Posterior cingulate gyrus (tissue), 11 donors: ENCODE measurements at regions not wholly inside any gene's neighbourhood (a gene's known extent, or its start where the extent isn't known, plus 50 kb on each side); places are given as distances from the start of the nearest gene placed in this dataset.

Experiments used
- DNase-seq, 10 donors: peaks; one replicate each; pipeline versions ENCODE4 v3.0.0 to v3.0.0-alpha.2; 2020 to 2021; ENCODE audit warnings: mixed read lengths in 3 of 10
- intact Hi-C: fragments of 100-400 bp; cut with DNase I; formaldehyde crosslinking; loops from one replicate; pipeline ENCODE4 v1.15.1; 2023

GRCh38 chr13:99027661-99028425 is 50.0 kb upstream of the DOCK9 start:
- DNase-seq, result no peak
- intact Hi-C loops, result no loop called here

- no peak for DNase-seq
- intact Hi-C loops, result no loop called here
These were observed 51.0 kb upstream of the DOCK9 start for GRCh38 chr13:99028890-99029289.

- DNase-seq, result no peak
- intact Hi-C loops, result no loop called here
These were observed 51.7 kb upstream of the DOCK9 start for GRCh38 chr13:99029576-99029975.

GRCh38 chr13:99030326-99030725 is 52.5 kb upstream of the DOCK9 start:
- no peak for DNase-seq
- intact Hi-C loops, result loop anchor here (5.0 kb wide), 2 partner anchors 53 to 188 kb away; partner anchors contain the start of gene DOCK9

GRCh38 chr13:99031832-99032231 is 54.0 kb upstream of the DOCK9 start:
- no peak for DNase-seq
- intact Hi-C loops, result loop anchor here (2.0 to 5.0 kb wide), 3 partner anchors 55 to 190 kb away; partner anchors contain the start of gene DOCK9

- no peak for DNase-seq
- intact Hi-C loops, result loop anchor here (2.0 to 5.0 kb wide), 3 partner anchors 57 to 192 kb away; partner anchors contain the start of gene DOCK9
These were observed 56.0 kb upstream of the DOCK9 start for GRCh38 chr13:99033814-99034213.

- no peak for DNase-seq
- intact Hi-C loops, result loop anchor here (5.0 kb wide), 2 partner anchors 57 to 192 kb away; partner anchors contain the start of gene DOCK9
These were observed 56.6 kb upstream of the DOCK9 start for GRCh38 chr13:99034333-99035085.

- intact Hi-C loops, result no loop called here
- DNase-seq, result no peak
These were observed 57.9 kb upstream of the DOCK9 start for GRCh38 chr13:99035715-99036114.

GRCh38 chr13:99037756-99038155 is 59.9 kb upstream of the DOCK9 start:
- intact Hi-C loops, result no loop called here

GRCh38 chr13:99039718-99040280 is 61.9 kb upstream of the DOCK9 start:
- intact Hi-C loops, result no loop called here

More at GRCh38 chr13:99037756-99038155, 59.9 kb upstream of the DOCK9 start:
- DNase-seq, result no peak

GRCh38 chr13:99040536-99041131 is 62.8 kb upstream of the DOCK9 start:
- intact Hi-C loops, result no loop called here
- DNase-seq, result no peak

More at GRCh38 chr13:99039718-99040280, 61.9 kb upstream of the DOCK9 start:
- no peak for DNase-seq

- DNase-seq, result no peak
- intact Hi-C loops, result no loop called here
These were observed 63.5 kb upstream of the DOCK9 start for GRCh38 chr13:99041337-99041736.

- intact Hi-C loops, result no loop called here
- no peak for DNase-seq
These were observed 63.9 kb upstream of the DOCK9 start for GRCh38 chr13:99041788-99042187.

GRCh38 chr13:99042521-99043250 is 64.8 kb upstream of the DOCK9 start:
- intact Hi-C loops, result no loop called here
- DNase-seq, result no peak

GRCh38 chr13:99043831-99044231 is 66.0 kb upstream of the DOCK9 start:
- no peak for DNase-seq
- intact Hi-C loops, result no loop called here

GRCh38 chr13:99044764-99045163 is 66.9 kb upstream of the DOCK9 start:
- no peak for DNase-seq
- intact Hi-C loops, result no loop called here

- intact Hi-C loops, result no loop called here
- no peak for DNase-seq
These were observed 67.5 kb upstream of the DOCK9 start for GRCh38 chr13:99045396-99045795.

GRCh38 chr13:99046851-99047250 is 69.0 kb upstream of the DOCK9 start:
- intact Hi-C loops, result no loop called here
- no peak for DNase-seq

- no peak for DNase-seq
- intact Hi-C loops, result no loop called here
These were observed 73.2 kb upstream of the DOCK9 start for GRCh38 chr13:99050983-99051488.
